GM21367 (cell line): ENCODE measurements at regions not wholly inside any gene's neighbourhood (a gene's known extent, or its start where the extent isn't known, plus 50 kb on each side); places are given as distances from the start of the nearest gene placed in this dataset.
"Not testable (repeated sequence)": the region's sequence is repeated elsewhere in the genome, so short reads cannot be mapped to it uniquely, and the experiment has no call there.

Source experiments
- ATAC-seq: cut with Tn5 transposase; IDR thresholded peaks from one replicate; pipeline ENCODE4 v1.9.1; 2021; ENCODE audit not compliant: unreplicated experiment

- ATAC-seq = no peak
Observed at GRCh38 chr2:67567886-67568285, 170.8 kb downstream of the ETAA1 start.

DNA sequence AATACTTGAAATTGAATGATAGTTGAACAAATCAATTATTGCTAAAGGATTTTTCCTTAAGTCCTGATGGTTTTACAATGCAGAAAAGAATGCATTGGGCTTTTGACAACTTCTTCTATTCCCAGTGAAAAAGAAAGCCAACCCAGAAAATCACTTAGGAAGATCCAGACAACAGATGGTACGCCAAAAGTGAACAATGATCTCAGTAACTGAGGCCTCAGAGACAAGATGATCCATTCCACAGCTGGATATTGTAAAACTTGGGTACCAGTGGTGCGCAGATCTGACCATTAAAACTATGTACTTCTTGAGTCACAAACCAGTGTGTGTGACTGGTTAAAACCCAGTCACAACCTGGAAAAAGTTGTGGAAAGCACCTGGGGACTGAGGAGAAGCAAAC, 173.5 kb downstream of the ETAA1 start:
- no peak for ATAC-seq

DNA sequence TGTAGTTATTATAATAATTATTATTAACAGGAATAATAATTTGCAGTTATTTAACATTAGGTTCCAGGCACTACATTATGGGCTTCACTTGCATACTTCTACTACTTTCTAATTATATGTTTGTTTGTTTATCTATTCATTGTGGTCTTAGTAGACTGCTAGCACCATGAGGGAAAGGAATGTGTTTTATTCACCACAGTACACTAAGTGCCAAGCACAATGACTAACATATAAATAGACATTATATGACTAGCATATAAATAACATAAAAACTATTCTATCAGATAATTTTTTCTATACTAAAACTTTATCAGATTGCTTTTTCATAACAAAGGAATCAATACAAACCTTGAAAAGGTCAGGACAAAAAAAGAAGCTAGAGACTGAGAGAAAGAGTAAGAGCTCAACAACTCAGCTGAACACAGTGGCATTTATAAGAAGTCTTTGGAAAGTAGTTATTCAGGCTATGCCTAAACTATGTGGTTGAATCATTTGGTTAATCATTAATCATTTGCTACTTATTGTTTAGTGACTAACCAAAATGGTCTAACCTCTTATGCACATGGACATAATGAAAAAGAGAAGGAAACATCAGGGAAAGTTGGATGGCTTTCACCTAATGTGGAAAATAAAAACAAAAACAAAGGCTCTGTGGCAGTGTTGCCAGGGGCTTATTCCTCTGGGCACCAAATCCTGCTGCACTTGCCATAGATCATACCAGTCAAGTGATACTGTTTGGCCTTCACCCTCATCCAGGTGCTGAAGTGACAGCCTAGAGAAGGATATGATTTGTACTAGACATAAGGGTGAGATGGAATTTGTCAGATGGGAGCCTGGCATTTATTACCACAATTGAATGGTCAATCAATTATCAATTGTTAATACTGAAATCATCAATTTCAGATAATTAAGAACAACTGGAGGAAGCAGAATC, 174.9 kb downstream of the ETAA1 start:
- no peak for ATAC-seq

DNA sequence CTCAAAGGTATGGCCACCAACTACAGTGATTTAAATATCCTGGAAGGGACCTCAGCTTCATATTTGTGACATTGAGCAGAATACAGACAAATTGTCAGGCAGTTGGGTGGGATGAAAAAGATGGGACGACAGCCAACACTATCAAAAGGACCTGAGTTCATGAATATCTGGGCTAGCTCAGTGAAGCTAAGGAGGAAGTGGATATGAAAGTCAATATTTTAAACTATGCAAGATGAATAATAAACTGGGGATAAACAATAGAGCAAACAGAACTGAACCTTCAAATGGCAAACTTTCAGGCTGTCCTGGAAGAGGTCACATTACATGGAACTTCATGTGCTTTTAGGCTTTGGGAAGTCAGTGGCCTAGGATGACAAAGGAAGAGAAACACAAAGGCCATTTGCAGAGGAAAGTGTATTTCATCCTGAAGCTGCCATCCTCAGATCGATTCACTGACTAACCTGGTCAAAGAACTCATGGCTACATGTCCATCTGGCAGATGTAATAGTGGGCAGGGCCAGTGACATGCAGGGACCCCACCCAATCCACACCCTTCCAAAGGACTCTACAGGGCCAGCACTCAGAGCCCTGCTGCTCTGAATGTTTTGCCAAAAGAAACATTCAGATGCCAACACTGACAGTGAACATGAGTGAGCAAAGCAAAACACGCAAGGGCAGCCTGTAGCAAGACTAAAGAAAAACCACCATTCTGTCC, 175.7 kb downstream of the ETAA1 start:
- ATAC-seq = no peak

DNA sequence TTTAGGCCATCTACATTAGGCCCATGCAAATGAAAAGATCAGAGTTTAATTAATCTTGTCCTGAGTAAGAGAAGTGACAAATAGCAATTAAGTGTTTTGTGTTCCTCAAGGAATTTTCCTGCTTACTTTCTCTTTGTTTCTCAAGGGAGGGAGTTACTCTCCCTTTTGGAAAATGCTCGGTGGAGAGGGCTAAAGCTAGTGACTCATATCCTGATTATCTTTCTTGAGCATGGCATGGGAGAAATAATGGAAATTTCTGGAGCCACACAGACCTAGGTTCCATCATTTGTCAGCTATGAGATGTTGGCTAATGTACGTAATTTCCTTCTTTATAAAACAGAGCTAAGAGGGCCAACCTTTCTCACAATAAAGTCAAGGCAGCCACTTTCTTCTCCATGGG, 177.1 kb downstream of the ETAA1 start:
- no peak for ATAC-seq

GRCh38 chr2:67576226-67576625, 179.1 kb downstream of the ETAA1 start:
- no peak for ATAC-seq

GRCh38 chr2:67576991-67577390, 179.9 kb downstream of the ETAA1 start:
- ATAC-seq = no peak

- ATAC-seq = no peak
Observed at GRCh38 chr2:67579216-67579615, 182.1 kb downstream of the ETAA1 start.

GRCh38 chr2:67579806-67580205, 182.7 kb downstream of the ETAA1 start:
- ATAC-seq = no peak

GRCh38 chr2:67581751-67582150, 184.6 kb downstream of the ETAA1 start:
- no peak for ATAC-seq

GRCh38 chr2:67583185-67583584, 186.1 kb downstream of the ETAA1 start:
- no peak for ATAC-seq

DNA sequence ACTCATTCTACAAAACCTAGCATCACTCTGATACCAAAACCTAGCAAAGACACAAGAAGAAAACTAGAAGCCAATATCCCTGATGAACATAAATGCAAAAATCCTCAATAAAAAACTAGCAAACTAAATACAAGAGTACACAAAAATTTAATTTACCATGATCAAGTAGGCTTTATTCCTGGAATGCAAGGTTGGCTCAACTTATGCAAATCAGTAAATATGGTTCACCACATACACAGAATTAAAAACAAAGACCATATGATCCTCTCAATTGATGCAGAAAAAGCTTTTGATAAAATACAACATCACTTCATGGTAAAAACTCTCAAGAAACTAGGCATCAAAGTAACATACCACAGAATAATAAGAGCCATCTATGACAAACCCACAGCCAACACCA, 188.3 kb downstream of the ETAA1 start:
- ATAC-seq = no peak

GRCh38 chr2:67589121-67589520, 192.0 kb downstream of the ETAA1 start:
- not testable (repeated sequence) for ATAC-seq

DNA sequence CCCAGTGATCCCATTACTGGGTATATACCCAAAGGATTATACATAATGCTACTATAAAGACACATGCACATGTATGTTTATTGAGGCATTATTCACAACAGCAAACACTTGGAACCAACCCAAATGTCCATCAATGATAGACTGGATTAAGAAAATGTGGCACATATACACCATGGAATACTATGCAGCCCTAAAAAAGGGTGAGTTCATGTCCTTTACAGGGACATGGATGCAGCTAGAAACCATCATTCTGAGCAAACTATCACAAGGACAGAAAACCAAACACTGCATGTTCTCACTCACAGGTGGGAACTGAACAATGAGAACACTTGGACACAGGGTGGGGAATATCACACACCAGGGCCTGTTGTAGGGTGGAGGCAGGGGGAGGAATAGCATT, 197.4 kb downstream of the ETAA1 start:
- ATAC-seq = not testable (repeated sequence)

GRCh38 chr2:67596871-67597270, 199.7 kb downstream of the ETAA1 start:
- ATAC-seq = no peak

DNA sequence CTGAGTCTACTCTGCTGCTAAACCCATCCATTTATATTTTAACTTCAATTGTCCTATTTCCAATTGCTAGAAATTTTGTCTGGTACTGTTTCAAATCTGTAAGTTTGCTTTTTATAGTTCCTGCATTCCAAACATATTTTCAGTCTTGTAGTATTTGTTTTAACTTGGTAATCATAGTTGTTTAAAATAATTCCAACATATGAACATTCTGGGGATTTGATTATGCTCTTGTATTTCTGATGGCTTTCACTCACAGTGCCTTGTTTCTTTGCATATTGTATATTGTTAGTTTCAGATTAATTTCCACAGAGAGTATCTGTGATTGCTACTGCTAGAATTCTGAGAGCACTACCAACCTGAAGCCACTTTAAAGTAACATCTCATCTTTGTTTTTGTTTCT, 202.4 kb downstream of the ETAA1 start:
- no peak for ATAC-seq

DNA sequence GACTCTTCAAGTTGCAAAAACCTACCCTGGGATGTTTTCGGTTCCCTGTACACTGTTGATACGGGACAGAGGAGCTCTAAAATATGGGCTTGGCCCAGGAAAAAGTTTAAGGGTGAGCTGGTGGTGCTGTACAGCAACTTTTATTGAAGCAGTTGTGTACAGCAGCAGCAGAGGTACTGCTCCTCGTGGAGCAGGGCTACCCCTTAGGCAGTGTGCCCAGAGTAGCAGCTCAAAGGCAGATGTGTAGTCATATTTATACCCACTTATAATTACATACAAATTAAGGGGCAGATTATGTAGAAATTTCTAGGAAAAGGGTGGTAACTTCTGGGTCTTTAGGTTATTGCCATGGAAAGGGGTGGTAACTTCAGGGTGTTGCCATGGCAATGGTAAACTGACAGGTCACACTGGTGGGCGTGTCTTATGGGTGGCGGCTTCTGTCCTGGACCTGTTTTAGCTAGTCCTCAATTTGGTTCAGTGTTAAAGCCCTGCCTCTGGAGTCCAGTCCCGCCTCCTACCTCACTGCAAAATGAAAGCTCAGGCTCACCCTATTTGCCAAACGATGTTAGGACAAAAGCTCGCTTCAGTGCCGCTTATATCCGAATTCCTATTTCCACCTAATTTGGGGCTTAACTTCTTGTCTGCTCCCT, 203.2 kb downstream of the ETAA1 start:
- ATAC-seq = no peak

DNA sequence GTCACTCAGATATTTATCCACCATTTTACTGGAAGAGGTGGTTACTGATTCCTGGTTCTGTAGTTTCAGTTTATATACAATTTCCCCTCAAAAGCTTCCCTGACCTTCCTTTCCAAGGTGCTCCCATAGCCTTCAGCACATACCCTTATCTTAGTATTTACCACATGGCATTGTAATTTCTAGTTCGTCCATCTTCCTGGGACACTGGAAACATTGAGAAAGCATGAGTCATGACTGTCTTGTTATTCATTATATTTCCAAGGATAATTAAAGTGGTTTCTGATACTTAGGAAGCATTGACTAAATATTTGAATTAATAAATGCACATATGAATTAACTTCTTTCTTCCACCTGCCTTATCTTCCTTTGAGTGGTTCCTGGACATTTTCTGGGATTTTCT, 203.8 kb downstream of the ETAA1 start:
- ATAC-seq = no peak

- no peak for ATAC-seq
Observed at GRCh38 chr2:67604360-67604759, 207.2 kb downstream of the ETAA1 start.

GRCh38 chr2:67612576-67613042, 215.5 kb downstream of the ETAA1 start:
- no peak for ATAC-seq

- no peak for ATAC-seq
Observed at GRCh38 chr2:67613227-67613626, 216.1 kb downstream of the ETAA1 start.

DNA sequence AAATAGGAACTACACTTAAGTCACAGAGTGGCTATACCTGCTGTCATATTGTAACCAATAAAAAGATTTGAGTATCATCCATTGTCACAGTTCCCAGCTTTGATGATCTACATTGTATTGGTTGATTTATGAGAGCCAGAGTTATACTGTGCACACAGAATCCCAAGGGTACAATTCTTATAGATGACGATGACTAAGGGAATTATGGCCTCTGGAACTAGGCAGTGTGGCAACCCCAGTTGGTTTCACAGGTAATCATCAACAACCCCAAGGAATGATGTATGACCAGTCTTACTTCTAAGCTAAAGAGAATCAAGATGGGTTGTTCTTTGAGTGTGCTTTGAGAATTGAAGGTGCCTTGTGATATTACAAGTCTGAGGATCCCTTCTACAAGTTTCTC, 217.3 kb downstream of the ETAA1 start:
- ATAC-seq = no peak
